AG20443 (cell line): ENCODE measurements at regions not wholly inside any gene's neighbourhood (a gene's known extent, or its start where the extent isn't known, plus 50 kb on each side); places are given as distances from the start of the nearest gene placed in this dataset.
"Not testable (repeated sequence)": the region's sequence is repeated elsewhere in the genome, so short reads cannot be mapped to it uniquely, and the experiment has no call there.

Source experiments
- DNase-seq: peaks from one replicate; pipeline ENCODE4 v3.0.0; 2012; ENCODE audit warnings: low spot score, mixed read lengths

GRCh38 chr5:110872200-110872599 is 133.4 kb downstream of the SLC25A46 start:
- DNase-seq: no peak

GRCh38 chr5:110872963-110873362 is 134.2 kb downstream of the SLC25A46 start:
- DNase-seq: peak; percentile 6

- DNase-seq: no peak
Measured at GRCh38 chr5:110873773-110874437, 135.1 kb downstream of the SLC25A46 start.

GRCh38 chr5:110875115-110875514 is 136.3 kb downstream of the SLC25A46 start:
- DNase-seq: not testable (repeated sequence)

GRCh38 chr5:110878115-110878514 is 139.3 kb downstream of the SLC25A46 start:
- no peak for DNase-seq

- DNase-seq: no peak
Measured at GRCh38 chr5:110879675-110880074, 140.9 kb downstream of the SLC25A46 start.

GRCh38 chr5:110880413-110880812 is 141.6 kb downstream of the SLC25A46 start:
- no peak for DNase-seq

GRCh38 chr5:110884005-110884404 is 145.2 kb downstream of the SLC25A46 start:
- DNase-seq: no peak

- not testable (repeated sequence) for DNase-seq
Measured at GRCh38 chr5:110887170-110887569, 148.4 kb downstream of the SLC25A46 start.

GRCh38 chr5:110893854-110894483 is 155.2 kb downstream of the SLC25A46 start:
- not testable (repeated sequence) for DNase-seq

- DNase-seq: no peak
Measured at GRCh38 chr5:110894805-110895204, 156.0 kb downstream of the SLC25A46 start.

- DNase-seq: no peak
Measured at GRCh38 chr5:110896901-110897300, 158.1 kb downstream of the SLC25A46 start.

- DNase-seq: no peak
Measured at GRCh38 chr5:110899566-110900412, 161.0 kb downstream of the SLC25A46 start.

- no peak for DNase-seq
Measured at GRCh38 chr5:110900829-110901228, 162.0 kb downstream of the SLC25A46 start.

- no peak for DNase-seq
Measured at GRCh38 chr5:110903966-110904365, 165.2 kb downstream of the SLC25A46 start.

GRCh38 chr5:110908848-110909247 is 162.7 kb upstream of the TSLP start:
- DNase-seq: no peak

GRCh38 chr5:110909415-110909814 is 162.1 kb upstream of the TSLP start:
- no peak for DNase-seq

- DNase-seq: no peak
Measured at GRCh38 chr5:110909950-110910349, 161.6 kb upstream of the TSLP start.

GRCh38 chr5:110913221-110913620 is 158.3 kb upstream of the TSLP start:
- no peak for DNase-seq

GRCh38 chr5:110916381-110917049 is 155.0 kb upstream of the TSLP start:
- peak; percentile 82 for DNase-seq

- DNase-seq: no peak
Measured at GRCh38 chr5:110917161-110917875, 154.2 kb upstream of the TSLP start.

GRCh38 chr5:110918683-110919082 is 152.8 kb upstream of the TSLP start:
- DNase-seq: no peak
